CD4-positive, CD25-positive, alpha-beta regulatory T cell (primary cell): ENCODE measurements at regions not wholly inside any gene's neighbourhood (a gene's known extent, or its start where the extent isn't known, plus 50 kb on each side); places are given as distances from the start of the nearest gene placed in this dataset.

Experiments used
- ATAC-seq, 2 donors: fragments of 150-1000 bp; cut with Tn5 transposase; one replicate each; pipeline ENCODE4 v1.10.0; 2021; ENCODE audit warnings: low read depth in 2 of 2, moderate number of reproducible peaks in 2 of 2, moderate library complexity in 1 of 2
- DNase-seq, 3 donors: peaks; one replicate each; pipeline versions ENCODE4 v3.0.0 to v3.0.0-alpha.2; 2012 to 2022; ENCODE audit warnings: mixed read lengths in 1 of 3
- H3K27ac ChIP-seq: one replicate; pipeline ENCODE4 v1.7.0; 2013; ENCODE audit warnings: mild to moderate bottlenecking, low read length; ENCODE audit not compliant: insufficient read depth, poor library complexity, severe bottlenecking
- H3K27me3 ChIP-seq: one replicate; pipeline ENCODE4 v1.7.0; 2013; ENCODE audit warnings: low read length; ENCODE audit not compliant: control insufficient read depth, insufficient read depth
- H3K36me3 ChIP-seq: one replicate; pipeline ENCODE4 v1.7.0; 2013; ENCODE audit warnings: mild to moderate bottlenecking, low read length, moderate library complexity; ENCODE audit not compliant: control insufficient read depth, insufficient read depth
- H3K4me1 ChIP-seq: 2 replicates; pipeline ENCODE4 v1.7.0; 2013; ENCODE audit warnings: mild to moderate bottlenecking, low read length; ENCODE audit not compliant: insufficient read depth, control insufficient read depth, poor library complexity, severe bottlenecking
- H3K4me3 ChIP-seq: one replicate; pipeline ENCODE4 v1.7.0; 2013; ENCODE audit warnings: low read depth, mild to moderate bottlenecking, low read length, moderate library complexity
- H3K9me3 ChIP-seq, 2 experiments: 1 replicate in 1 of 2; 2 replicates in 1 of 2; pipeline ENCODE4 v1.7.0; 2013; ENCODE audit warnings: low read length in 2 of 2, mild to moderate bottlenecking in 1 of 2, moderate library complexity in 1 of 2; ENCODE audit not compliant: control insufficient read depth in 2 of 2
- H3K27ac Mint-ChIP-seq, 3 donors: one replicate each; pipeline ENCODE4 v1.8.0; 2020 to 2022; ENCODE audit warnings: mild to moderate bottlenecking in 3 of 3, mixed read lengths in 3 of 3, moderate library complexity in 2 of 3
- H3K27me3 Mint-ChIP-seq: one replicate; pipeline ENCODE4 v1.8.0; 2022; ENCODE audit warnings: mild to moderate bottlenecking, mixed read lengths
- H3K36me3 Mint-ChIP-seq: one replicate; pipeline ENCODE4 v1.8.0; 2020; ENCODE audit warnings: mixed read lengths
- H3K4me1 Mint-ChIP-seq, 4 donors: one replicate each; pipeline ENCODE4 v1.8.0; 2020 to 2022; ENCODE audit warnings: mixed read lengths in 4 of 4, mild to moderate bottlenecking in 1 of 4
- H3K4me3 Mint-ChIP-seq, 4 donors: one replicate each; pipeline ENCODE4 v1.8.0; 2020 to 2022; ENCODE audit warnings: mild to moderate bottlenecking in 4 of 4, mixed read lengths in 4 of 4, moderate library complexity in 3 of 4
- H3K9me3 Mint-ChIP-seq, 7 donors: one replicate each; pipeline ENCODE4 v1.8.0; 2020 to 2022; ENCODE audit warnings: mixed read lengths in 7 of 7, mild to moderate bottlenecking in 3 of 7, moderate library complexity in 2 of 7

- H3K4me1 Mint-ChIP-seq, result no peaks in the 10 kb centered on the region
- Histone ChIP-seq H3K36me3 (no peaks in the 10 kb centered on the region), H3K27ac (no peak overlapping the region), H3K9me3 (no peaks in the 10 kb centered on the region), H3K27me3 (no peaks in the 10 kb centered on the region), H3K4me1 (no peaks in the 10 kb centered on the region), H3K4me3 (no peak overlapping the region)
- no peaks in the 10 kb centered on the region for H3K36me3 Mint-ChIP-seq
- H3K9me3 Mint-ChIP-seq, result peaks cover 2 to 7% (median 3%) of the 10 kb centered on the region in 7 donors
- no peak for DNase-seq
- no peak overlapping the region for H3K27ac Mint-ChIP-seq
- no peaks in the 10 kb centered on the region for H3K27me3 Mint-ChIP-seq
- ATAC-seq, result no peak
- H3K4me3 Mint-ChIP-seq, result no peak overlapping the region
Measured at GRCh38 chr1:216904471-216904870, 181.2 kb upstream of the ESRRG start.

- Histone ChIP-seq H3K27ac (no peak overlapping the region), H3K9me3 (no peaks in the 10 kb centered on the region), H3K36me3 (no peaks in the 10 kb centered on the region), H3K4me1 (no peaks in the 10 kb centered on the region), H3K4me3 (no peak overlapping the region), H3K27me3 (no peaks in the 10 kb centered on the region)
- ATAC-seq, result no peak
- Mint-ChIP-seq H3K4me3 (no peak overlapping the region), H3K4me1 (no peaks in the 10 kb centered on the region), H3K9me3 (peaks cover 2 to 7% (median 3%) of the 10 kb centered on the region in 7 donors), H3K27me3 (no peaks in the 10 kb centered on the region), H3K36me3 (no peaks in the 10 kb centered on the region), H3K27ac (no peak overlapping the region)
- no peak for DNase-seq
Measured at GRCh38 chr1:216903382-216903740, 180.1 kb upstream of the ESRRG start.

GRCh38 chr1:216902669-216903381 lies 179.6 kb upstream of the ESRRG start:
- Histone ChIP-seq H3K4me3 (no peak overlapping the region), H3K36me3 (no peaks in the 10 kb centered on the region), H3K9me3 (no peaks in the 10 kb centered on the region), H3K27me3 (no peaks in the 10 kb centered on the region), H3K27ac (no peak overlapping the region), H3K4me1 (no peaks in the 10 kb centered on the region)
- no peak overlapping the region for H3K27ac Mint-ChIP-seq
- H3K27me3 Mint-ChIP-seq, result no peaks in the 10 kb centered on the region
- no peaks in the 10 kb centered on the region for H3K4me1 Mint-ChIP-seq
- ATAC-seq, result no peak
- H3K9me3 Mint-ChIP-seq, result peaks cover 2 to 7% (median 3%) of the 10 kb centered on the region in 7 donors
- no peaks in the 10 kb centered on the region for H3K36me3 Mint-ChIP-seq
- H3K4me3 Mint-ChIP-seq, result no peak overlapping the region
- no peak for DNase-seq

- Histone ChIP-seq H3K27ac (no peak overlapping the region), H3K4me3 (no peak overlapping the region), H3K36me3 (no peaks in the 10 kb centered on the region), H3K27me3 (no peaks in the 10 kb centered on the region), H3K9me3 (no peaks in the 10 kb centered on the region), H3K4me1 (no peaks in the 10 kb centered on the region)
- H3K9me3 Mint-ChIP-seq, result peaks cover 0 to 7% (median under 1%) of the 10 kb centered on the region in 7 donors
- no peaks in the 10 kb centered on the region for H3K4me1 Mint-ChIP-seq
- H3K36me3 Mint-ChIP-seq, result no peaks in the 10 kb centered on the region
- no peaks in the 10 kb centered on the region for H3K27me3 Mint-ChIP-seq
- DNase-seq (no peak), ATAC-seq (no peak)
- no peak overlapping the region for H3K27ac Mint-ChIP-seq
- H3K4me3 Mint-ChIP-seq, result no peak overlapping the region
Measured at GRCh38 chr1:216900116-216900620, 176.9 kb upstream of the ESRRG start.

- DNase-seq, result no peak
Measured at GRCh38 chr1:216898801-216899200, 175.6 kb upstream of the ESRRG start.

GRCh38 chr1:216896146-216896545 lies 172.9 kb upstream of the ESRRG start:
- H3K9me3 Mint-ChIP-seq, result peaks cover 0 to 11% (median 0%) of the 10 kb centered on the region in 7 donors
- H3K27ac Mint-ChIP-seq, result no peak overlapping the region
- no peak overlapping the region for H3K4me3 Mint-ChIP-seq
- H3K27me3 Mint-ChIP-seq, result no peaks in the 10 kb centered on the region
- H3K4me1 ChIP-seq, result no peaks in the 10 kb centered on the region
- ATAC-seq (no peak), DNase-seq (no peak)
- H3K27ac ChIP-seq, result no peak overlapping the region
- no peaks in the 10 kb centered on the region for H3K36me3 ChIP-seq
- no peak overlapping the region for H3K4me3 ChIP-seq
- no peaks in the 10 kb centered on the region for H3K9me3 ChIP-seq
- H3K36me3 Mint-ChIP-seq, result no peaks in the 10 kb centered on the region
- H3K4me1 Mint-ChIP-seq, result no peaks in the 10 kb centered on the region
- no peaks in the 10 kb centered on the region for H3K27me3 ChIP-seq

More at GRCh38 chr1:216898801-216899200, 175.6 kb upstream of the ESRRG start:
- no peak for ATAC-seq
- Histone ChIP-seq H3K4me3 (no peak overlapping the region), H3K4me1 (no peaks in the 10 kb centered on the region), H3K27ac (no peak overlapping the region), H3K36me3 (no peaks in the 10 kb centered on the region), H3K27me3 (no peaks in the 10 kb centered on the region), H3K9me3 (no peaks in the 10 kb centered on the region)
- no peaks in the 10 kb centered on the region for H3K36me3 Mint-ChIP-seq
- no peaks in the 10 kb centered on the region for H3K27me3 Mint-ChIP-seq
- no peak overlapping the region for H3K27ac Mint-ChIP-seq
- H3K4me3 Mint-ChIP-seq, result no peak overlapping the region
- no peaks in the 10 kb centered on the region for H3K4me1 Mint-ChIP-seq
- H3K9me3 Mint-ChIP-seq, result peaks cover 0 to 8% (median 0%) of the 10 kb centered on the region in 7 donors

- Histone ChIP-seq H3K9me3 (no peaks in the 10 kb centered on the region), H3K4me3 (no peak overlapping the region), H3K36me3 (no peaks in the 10 kb centered on the region), H3K4me1 (no peaks in the 10 kb centered on the region), H3K27me3 (no peaks in the 10 kb centered on the region), H3K27ac (no peak overlapping the region)
- H3K9me3 Mint-ChIP-seq, result peaks cover 0 to 8% (median 0%) of the 10 kb centered on the region in 7 donors
- H3K36me3 Mint-ChIP-seq, result no peaks in the 10 kb centered on the region
- no peak for DNase-seq
- no peaks in the 10 kb centered on the region for H3K4me1 Mint-ChIP-seq
- no peak overlapping the region for H3K4me3 Mint-ChIP-seq
- H3K27me3 Mint-ChIP-seq, result no peaks in the 10 kb centered on the region
- no peak for ATAC-seq
- no peak overlapping the region for H3K27ac Mint-ChIP-seq
Measured at GRCh38 chr1:216894494-216894893, 171.3 kb upstream of the ESRRG start.

GRCh38 chr1:216892581-216893160 lies 169.4 kb upstream of the ESRRG start:
- H3K36me3 ChIP-seq, result no peaks in the 10 kb centered on the region
- no peak for DNase-seq
- H3K4me1 ChIP-seq, result no peaks in the 10 kb centered on the region
- Mint-ChIP-seq H3K4me1 (no peaks in the 10 kb centered on the region), H3K27me3 (no peaks in the 10 kb centered on the region), H3K9me3 (peaks cover 0 to 8% (median 4%) of the 10 kb centered on the region in 7 donors), H3K36me3 (no peaks in the 10 kb centered on the region), H3K27ac (no peak overlapping the region), H3K4me3 (no peak overlapping the region)
- H3K9me3 ChIP-seq, result no peaks in the 10 kb centered on the region
- no peak overlapping the region for H3K4me3 ChIP-seq
- H3K27me3 ChIP-seq, result no peaks in the 10 kb centered on the region
- no peak for ATAC-seq
- no peak overlapping the region for H3K27ac ChIP-seq
